Kidney epithelial cell (primary cell): ENCODE measurements at regions not wholly inside any gene's neighbourhood (a gene's known extent, or its start where the extent isn't known, plus 50 kb on each side); places are given as distances from the start of the nearest gene placed in this dataset.
"Not testable (repeated sequence)": the region's sequence is repeated elsewhere in the genome, so short reads cannot be mapped to it uniquely, and the experiment has no call there.

Experiments
- DNase-seq: peaks from one replicate; pipeline ENCODE4 v3.0.0-alpha.2; 2010; ENCODE audit warnings: low read depth
- H3K27me3 ChIP-seq: 2 replicates; pipeline ENCODE4 v1.6.0; 2011; ENCODE audit warnings: low read length; ENCODE audit not compliant: control insufficient read depth, insufficient read depth
- H3K36me3 ChIP-seq: 2 replicates; pipeline ENCODE4 v1.5.1; 2011; ENCODE audit warnings: low read length; ENCODE audit not compliant: control insufficient read depth, insufficient read depth
- H3K4me3 ChIP-seq: 2 replicates; pipeline ENCODE4 v1.5.1; 2011; ENCODE audit warnings: low read depth, mild to moderate bottlenecking, control low read depth, low read length
- TF ChIP-seq, protein P1 (sequence below): IDR thresholded peaks from 2 replicates; pipeline ENCODE4 v1.5.1; 2011; ENCODE audit warnings: mild to moderate bottlenecking, moderate library complexity, low read length, control low read depth, inconsistent platforms; ENCODE audit not compliant: insufficient read depth, poor library complexity, severe bottlenecking

DNA sequence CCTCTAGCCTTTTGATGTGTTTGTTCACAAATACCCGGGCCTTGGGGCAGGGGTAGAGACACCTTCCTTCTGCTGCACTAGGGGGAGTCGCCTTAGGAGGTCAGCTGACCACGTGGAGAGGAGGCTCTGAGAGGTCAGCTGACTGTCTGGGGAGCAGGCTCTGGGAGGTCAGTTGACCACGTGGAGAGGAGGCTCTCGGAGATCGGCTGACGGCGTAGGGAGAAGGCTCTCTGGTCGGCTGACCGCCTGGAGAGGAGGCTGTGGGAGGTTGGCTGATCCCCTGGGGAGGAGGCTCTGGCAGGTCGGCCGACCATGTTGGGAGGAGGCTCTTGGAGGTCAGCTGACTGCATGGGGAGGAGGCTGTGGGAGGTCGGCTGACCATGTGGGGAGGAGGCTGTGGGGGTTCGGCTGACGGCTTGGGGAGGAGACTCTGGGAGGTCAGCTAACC lies 59.6 kb upstream of the LYZL1 start:
- no peak overlapping the region for H3K4me3 ChIP-seq
- H3K27me3 ChIP-seq = no peaks in the 10 kb centered on the region
- no peak for DNase-seq
- TF ChIP-seq, protein P1, sequence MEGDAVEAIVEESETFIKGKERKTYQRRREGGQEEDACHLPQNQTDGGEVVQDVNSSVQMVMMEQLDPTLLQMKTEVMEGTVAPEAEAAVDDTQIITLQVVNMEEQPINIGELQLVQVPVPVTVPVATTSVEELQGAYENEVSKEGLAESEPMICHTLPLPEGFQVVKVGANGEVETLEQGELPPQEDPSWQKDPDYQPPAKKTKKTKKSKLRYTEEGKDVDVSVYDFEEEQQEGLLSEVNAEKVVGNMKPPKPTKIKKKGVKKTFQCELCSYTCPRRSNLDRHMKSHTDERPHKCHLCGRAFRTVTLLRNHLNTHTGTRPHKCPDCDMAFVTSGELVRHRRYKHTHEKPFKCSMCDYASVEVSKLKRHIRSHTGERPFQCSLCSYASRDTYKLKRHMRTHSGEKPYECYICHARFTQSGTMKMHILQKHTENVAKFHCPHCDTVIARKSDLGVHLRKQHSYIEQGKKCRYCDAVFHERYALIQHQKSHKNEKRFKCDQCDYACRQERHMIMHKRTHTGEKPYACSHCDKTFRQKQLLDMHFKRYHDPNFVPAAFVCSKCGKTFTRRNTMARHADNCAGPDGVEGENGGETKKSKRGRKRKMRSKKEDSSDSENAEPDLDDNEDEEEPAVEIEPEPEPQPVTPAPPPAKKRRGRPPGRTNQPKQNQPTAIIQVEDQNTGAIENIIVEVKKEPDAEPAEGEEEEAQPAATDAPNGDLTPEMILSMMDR = no peak
- H3K36me3 ChIP-seq = no peaks in the 10 kb centered on the region

DNA sequence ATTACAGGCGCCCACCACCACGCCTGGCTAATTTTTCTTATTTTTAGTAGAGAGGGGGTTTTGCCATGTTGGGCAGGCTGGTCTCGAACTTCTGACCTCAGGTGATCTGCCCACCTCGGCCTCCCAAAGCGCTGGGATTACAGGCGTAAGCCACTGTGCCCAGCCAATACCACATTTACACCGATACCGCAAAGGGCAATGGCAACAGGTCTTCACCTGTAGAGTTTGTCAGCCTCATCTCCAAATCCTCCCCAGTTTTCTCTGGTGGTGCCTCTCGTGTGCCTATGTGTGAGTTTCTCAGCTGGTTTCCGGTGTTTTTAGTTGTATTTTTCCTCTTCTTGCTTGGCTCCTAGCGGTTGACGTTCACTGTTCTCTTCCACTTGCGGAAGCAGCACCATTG lies 52.0 kb upstream of the LYZL1 start:
- not testable (repeated sequence) for H3K36me3 ChIP-seq, H3K27me3 ChIP-seq, DNase-seq, H3K4me3 ChIP-seq

DNA sequence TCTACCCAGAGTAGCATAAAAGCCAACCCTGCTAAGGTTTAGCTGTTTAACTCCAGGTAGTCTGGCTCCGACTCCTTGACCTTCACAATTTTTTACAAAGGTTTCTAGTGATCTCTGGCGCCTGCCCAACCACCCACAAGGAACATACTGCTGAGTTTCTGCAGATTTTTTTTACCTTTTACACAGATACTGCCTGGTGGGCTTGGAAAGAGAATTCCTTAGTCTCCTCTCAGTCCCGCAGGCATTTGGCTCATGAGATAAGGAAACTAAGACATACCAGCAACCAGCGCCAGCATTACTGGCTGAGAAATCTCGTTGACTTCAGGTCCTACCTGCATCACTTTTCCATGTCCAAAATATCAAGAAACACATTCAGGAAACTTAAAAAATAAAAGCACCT lies 51.1 kb upstream of the LYZL1 start:
- TF ChIP-seq, protein P1 = no peak
- DNase-seq = no peak
- Histone ChIP-seq H3K27me3 (no peaks in the 10 kb centered on the region), H3K4me3 (no peak overlapping the region), H3K36me3 (no peaks in the 10 kb centered on the region)

DNA sequence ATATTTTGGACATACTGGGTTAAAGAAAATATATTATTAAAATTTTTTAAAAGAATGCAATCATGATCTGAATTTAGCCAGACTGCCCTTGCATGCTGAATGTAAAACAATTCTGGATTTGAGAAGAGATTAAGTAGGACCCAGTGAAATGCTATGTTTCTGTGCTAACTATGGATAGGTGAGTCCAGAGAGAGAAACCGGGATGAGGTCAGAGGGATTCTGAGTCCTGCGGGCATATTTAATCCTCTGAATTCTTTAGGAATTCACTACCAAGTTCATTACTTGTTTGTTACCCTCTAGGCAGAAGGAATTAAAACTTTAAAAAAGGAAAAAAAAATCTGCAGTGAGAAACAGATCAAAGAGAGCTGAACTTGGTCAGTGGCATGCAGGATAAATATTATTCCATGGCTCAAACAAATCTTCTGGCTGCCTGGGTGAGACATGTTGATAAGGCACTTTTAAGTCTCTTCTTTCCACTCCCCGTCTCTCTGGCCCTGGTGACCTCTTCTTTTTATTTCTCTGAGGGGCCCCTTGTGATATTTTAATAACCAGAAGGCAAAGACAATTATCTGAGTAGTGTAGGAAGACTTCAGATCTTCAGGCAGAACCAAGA lies 50.2 kb upstream of the LYZL1 start:
- Histone ChIP-seq H3K4me3 (no peak overlapping the region), H3K36me3 (no peaks in the 10 kb centered on the region), H3K27me3 (no peaks in the 10 kb centered on the region)
- no peak for DNase-seq
- TF ChIP-seq, protein P1 = no peak
